ENCODE measurements at regions not wholly inside any gene's neighbourhood (a gene's known extent, or its start where the extent isn't known, plus 50 kb on each side); places are given as distances from the start of the nearest gene placed in this dataset.

DNA sequence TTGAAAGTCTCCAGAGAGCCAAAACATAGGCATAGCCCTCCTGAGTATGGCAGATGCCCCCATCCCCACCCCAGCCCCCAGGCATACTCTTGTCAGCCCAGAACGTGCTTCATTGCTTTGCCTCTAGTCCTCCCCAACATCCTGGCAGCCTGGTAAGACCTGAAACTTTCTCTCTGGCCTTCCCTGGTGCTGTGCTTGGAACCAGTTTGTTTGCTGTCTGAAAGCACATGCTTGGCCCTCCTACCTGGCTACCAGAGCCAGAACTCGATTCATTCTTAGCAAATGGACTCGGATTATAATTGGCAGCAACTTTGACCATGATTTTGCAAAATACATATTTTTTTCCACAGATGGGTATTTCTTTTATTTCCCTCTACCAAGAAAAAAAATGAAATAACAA lies 248.1 kb downstream of the USP46 start:
- Histone ChIP-seq H3K27ac (ENCODE audit: low read depth, low read length) (no peak overlapping the region), H3K27me3 (ENCODE audit: insufficient read depth, low read length) (no peaks in the 10 kb centered on the region), H3K4me2 (ENCODE audit: low read length) (no peak overlapping the region), H3K79me2 (ENCODE audit: insufficient read depth, low read length) (no peaks in the 10 kb centered on the region), H3K36me3 (ENCODE audit: insufficient read depth, low read length) (no peaks in the 10 kb centered on the region), H3K4me1 (ENCODE audit: insufficient read depth, low read length) (no peaks in the 10 kb centered on the region), H3K9me3 (ENCODE audit: insufficient read depth, low read depth, low read length) (no peaks in the 10 kb centered on the region), H2AFZ (ENCODE audit: low read depth, low read length) (no peak overlapping the region), H4K20me1 (ENCODE audit: insufficient read depth, low read length) (no peaks in the 10 kb centered on the region), H3K9ac (ENCODE audit: low read length) (no peak overlapping the region), H3K4me3 (ENCODE audit: insufficient read depth, low read depth, low read length) (no peak overlapping the region)
- H3K27me3 Mint-ChIP-seq (ENCODE audit: low read depth, unreplicated experiment): peaks cover 3% of the 10 kb centered on the region
- DNase-seq (ENCODE audit: low read depth): no peak
- FAIRE-seq: no peak
- no peak for TF ChIP-seq EZH2 (IDR thresholded peaks at IDR 0.05; ENCODE audit: insufficient read depth, low read length)
- TF ChIP-seq, protein P1, sequence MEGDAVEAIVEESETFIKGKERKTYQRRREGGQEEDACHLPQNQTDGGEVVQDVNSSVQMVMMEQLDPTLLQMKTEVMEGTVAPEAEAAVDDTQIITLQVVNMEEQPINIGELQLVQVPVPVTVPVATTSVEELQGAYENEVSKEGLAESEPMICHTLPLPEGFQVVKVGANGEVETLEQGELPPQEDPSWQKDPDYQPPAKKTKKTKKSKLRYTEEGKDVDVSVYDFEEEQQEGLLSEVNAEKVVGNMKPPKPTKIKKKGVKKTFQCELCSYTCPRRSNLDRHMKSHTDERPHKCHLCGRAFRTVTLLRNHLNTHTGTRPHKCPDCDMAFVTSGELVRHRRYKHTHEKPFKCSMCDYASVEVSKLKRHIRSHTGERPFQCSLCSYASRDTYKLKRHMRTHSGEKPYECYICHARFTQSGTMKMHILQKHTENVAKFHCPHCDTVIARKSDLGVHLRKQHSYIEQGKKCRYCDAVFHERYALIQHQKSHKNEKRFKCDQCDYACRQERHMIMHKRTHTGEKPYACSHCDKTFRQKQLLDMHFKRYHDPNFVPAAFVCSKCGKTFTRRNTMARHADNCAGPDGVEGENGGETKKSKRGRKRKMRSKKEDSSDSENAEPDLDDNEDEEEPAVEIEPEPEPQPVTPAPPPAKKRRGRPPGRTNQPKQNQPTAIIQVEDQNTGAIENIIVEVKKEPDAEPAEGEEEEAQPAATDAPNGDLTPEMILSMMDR (IDR thresholded peaks at IDR 0.05; ENCODE audit: insufficient read depth, low read depth, low read length): no peak
- H3K27ac Mint-ChIP-seq (ENCODE audit: unreplicated experiment): no peak overlapping the region
- H3K4me1 Mint-ChIP-seq (ENCODE audit: low read depth, unreplicated experiment): peaks cover 17% of the 10 kb centered on the region
- no peaks in the 10 kb centered on the region for H3K36me3 Mint-ChIP-seq (ENCODE audit: low read depth, unreplicated experiment)
- H3K4me3 Mint-ChIP-seq (ENCODE audit: unreplicated experiment): no peak overlapping the region
- H3K9me3 Mint-ChIP-seq (ENCODE audit: unreplicated experiment): peaks cover 6% of the 10 kb centered on the region

DNA sequence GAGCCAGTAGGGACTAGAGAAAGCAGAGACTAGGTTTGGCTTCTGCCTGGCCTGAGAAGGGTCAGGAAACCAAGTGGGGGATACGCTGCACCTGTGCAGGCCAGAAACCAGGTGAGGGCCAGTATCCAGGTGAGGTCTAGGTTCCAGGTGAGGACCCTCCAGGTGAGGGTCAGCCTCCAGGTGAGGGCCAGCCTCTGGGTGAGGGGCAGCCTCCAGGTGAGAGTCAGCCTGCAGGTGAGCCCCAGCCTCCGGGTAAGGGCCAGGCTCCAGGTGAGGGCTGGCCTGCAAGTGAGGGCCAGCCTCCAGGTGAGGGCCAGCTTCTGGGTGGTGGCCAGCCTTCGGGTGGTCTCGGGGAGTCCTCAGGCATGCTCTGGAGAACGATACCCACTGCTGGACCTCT lies 238.8 kb downstream of the USP46 start:
- Histone ChIP-seq H3K9me3 (ENCODE audit: insufficient read depth, low read depth, low read length) (no peaks in the 10 kb centered on the region), H3K36me3 (ENCODE audit: insufficient read depth, low read length) (no peaks in the 10 kb centered on the region), H3K27me3 (ENCODE audit: insufficient read depth, low read length) (no peaks in the 10 kb centered on the region), H4K20me1 (ENCODE audit: insufficient read depth, low read length) (no peaks in the 10 kb centered on the region), H3K4me1 (ENCODE audit: insufficient read depth, low read length) (no peaks in the 10 kb centered on the region), H3K4me2 (ENCODE audit: low read length) (no peak overlapping the region), H3K27ac (ENCODE audit: low read depth, low read length) (no peak overlapping the region), H2AFZ (ENCODE audit: low read depth, low read length) (no peak overlapping the region), H3K4me3 (ENCODE audit: insufficient read depth, low read depth, low read length) (no peak overlapping the region), H3K9ac (ENCODE audit: low read length) (no peak overlapping the region), H3K79me2 (ENCODE audit: insufficient read depth, low read length) (no peaks in the 10 kb centered on the region)
- no peaks in the 10 kb centered on the region for H3K36me3 Mint-ChIP-seq (ENCODE audit: low read depth, unreplicated experiment)
- no peak for TF ChIP-seq EZH2 (IDR thresholded peaks at IDR 0.05; ENCODE audit: insufficient read depth, low read length)
- TF ChIP-seq, protein P1 (IDR thresholded peaks at IDR 0.05; ENCODE audit: insufficient read depth, low read depth, low read length): no peak
- H3K4me1 Mint-ChIP-seq (ENCODE audit: low read depth, unreplicated experiment): no peaks in the 10 kb centered on the region
- H3K27ac Mint-ChIP-seq (ENCODE audit: unreplicated experiment): no peak overlapping the region
- H3K27me3 Mint-ChIP-seq (ENCODE audit: low read depth, unreplicated experiment): no peaks in the 10 kb centered on the region
- no peak overlapping the region for H3K4me3 Mint-ChIP-seq (ENCODE audit: unreplicated experiment)
- DNase-seq (ENCODE audit: low read depth): no peak
- FAIRE-seq: no peak
- H3K9me3 Mint-ChIP-seq (ENCODE audit: unreplicated experiment): no peaks in the 10 kb centered on the region

DNA sequence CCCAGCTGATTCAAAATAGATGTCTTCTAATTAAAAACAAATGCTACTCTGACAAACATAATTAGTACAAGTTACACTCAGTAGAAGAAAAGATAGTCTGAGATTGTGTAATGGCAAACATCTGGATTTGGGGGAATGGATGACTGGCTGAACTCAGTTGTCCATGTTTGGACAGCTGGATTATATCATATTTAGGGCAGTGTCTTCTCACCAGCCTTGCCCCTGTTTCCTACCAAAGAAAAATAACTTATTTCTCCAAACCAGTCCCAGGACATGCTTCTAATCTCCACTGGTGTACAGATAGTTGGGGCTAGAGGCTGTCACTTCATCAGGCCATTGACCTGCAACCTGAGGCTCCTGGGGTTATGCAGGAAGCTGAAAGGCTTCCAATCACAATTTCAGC lies 237.3 kb downstream of the USP46 start:
- Mint-ChIP-seq H3K9me3 (ENCODE audit: unreplicated experiment) (no peaks in the 10 kb centered on the region), H3K27ac (ENCODE audit: unreplicated experiment) (no peak overlapping the region), H3K27me3 (ENCODE audit: low read depth, unreplicated experiment) (no peaks in the 10 kb centered on the region), H3K36me3 (ENCODE audit: low read depth, unreplicated experiment) (no peaks in the 10 kb centered on the region), H3K4me3 (ENCODE audit: unreplicated experiment) (no peak overlapping the region), H3K4me1 (ENCODE audit: low read depth, unreplicated experiment) (no peaks in the 10 kb centered on the region)
- Histone ChIP-seq H3K79me2 (ENCODE audit: insufficient read depth, low read length) (no peaks in the 10 kb centered on the region), H3K9me3 (ENCODE audit: insufficient read depth, low read depth, low read length) (no peaks in the 10 kb centered on the region), H3K27ac (ENCODE audit: low read depth, low read length) (no peak overlapping the region), H3K9ac (ENCODE audit: low read length) (no peak overlapping the region), H4K20me1 (ENCODE audit: insufficient read depth, low read length) (no peaks in the 10 kb centered on the region), H3K4me1 (ENCODE audit: insufficient read depth, low read length) (no peaks in the 10 kb centered on the region), H3K36me3 (ENCODE audit: insufficient read depth, low read length) (no peaks in the 10 kb centered on the region), H3K4me2 (ENCODE audit: low read length) (no peak overlapping the region), H3K27me3 (ENCODE audit: insufficient read depth, low read length) (no peaks in the 10 kb centered on the region), H3K4me3 (ENCODE audit: insufficient read depth, low read depth, low read length) (no peak overlapping the region), H2AFZ (ENCODE audit: low read depth, low read length) (no peak overlapping the region)
- TF ChIP-seq, protein P1 (IDR thresholded peaks at IDR 0.05; ENCODE audit: insufficient read depth, low read depth, low read length): no peak
- no peak for TF ChIP-seq EZH2 (IDR thresholded peaks at IDR 0.05; ENCODE audit: insufficient read depth, low read length)
- FAIRE-seq (no peak), DNase-seq (ENCODE audit: low read depth) (no peak)
